NCI-H510A treated with DMSO at 0.1 percent for 48 hours (cell line): ENCODE measurements at regions not wholly inside any gene's neighbourhood (a gene's known extent, or its start where the extent isn't known, plus 50 kb on each side); places are given as distances from the start of the nearest gene placed in this dataset.

Experiments
- DNase-seq: peaks from one replicate; lab custom pipeline; 2025; lab: John Stamatoyannopoulos, UW

DNA sequence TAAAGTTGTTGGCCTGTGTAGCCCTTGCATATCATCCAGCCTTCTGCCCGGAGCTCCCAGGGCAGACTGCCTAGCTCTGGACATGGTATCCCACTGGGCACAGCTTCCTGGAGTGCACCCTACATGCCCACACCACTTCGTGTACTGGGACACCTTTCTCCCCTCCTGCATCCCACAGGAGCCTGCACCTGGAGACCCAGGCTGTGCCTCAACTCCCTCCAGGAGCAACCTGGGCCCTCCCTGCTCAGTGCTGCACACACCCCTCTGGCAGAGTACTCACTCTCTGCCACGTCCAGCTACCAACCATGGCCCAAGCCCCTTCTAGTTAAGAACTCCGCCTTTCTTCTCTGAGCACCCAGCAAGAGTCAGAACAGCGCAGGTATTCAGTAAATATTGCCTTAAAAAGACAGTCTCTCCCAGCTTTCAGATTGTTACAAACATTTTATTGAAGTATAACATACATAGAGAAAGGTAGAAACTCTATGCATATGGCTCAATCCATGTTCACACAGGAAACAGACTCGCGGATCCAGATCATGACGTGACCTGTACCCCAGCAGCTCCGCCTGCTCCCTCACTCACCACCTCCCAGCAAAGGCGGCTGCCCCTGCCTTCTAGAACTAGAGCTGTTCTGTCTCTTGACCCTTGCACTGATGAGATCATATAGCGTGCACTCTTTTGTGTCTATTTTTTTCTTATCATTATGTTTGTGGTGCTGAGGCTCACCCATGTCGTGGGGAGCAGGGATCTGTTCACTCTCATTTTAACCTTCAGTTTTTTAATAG, 98.4 kb upstream of the MYCN start:
- DNase-seq, result no peak

DNA sequence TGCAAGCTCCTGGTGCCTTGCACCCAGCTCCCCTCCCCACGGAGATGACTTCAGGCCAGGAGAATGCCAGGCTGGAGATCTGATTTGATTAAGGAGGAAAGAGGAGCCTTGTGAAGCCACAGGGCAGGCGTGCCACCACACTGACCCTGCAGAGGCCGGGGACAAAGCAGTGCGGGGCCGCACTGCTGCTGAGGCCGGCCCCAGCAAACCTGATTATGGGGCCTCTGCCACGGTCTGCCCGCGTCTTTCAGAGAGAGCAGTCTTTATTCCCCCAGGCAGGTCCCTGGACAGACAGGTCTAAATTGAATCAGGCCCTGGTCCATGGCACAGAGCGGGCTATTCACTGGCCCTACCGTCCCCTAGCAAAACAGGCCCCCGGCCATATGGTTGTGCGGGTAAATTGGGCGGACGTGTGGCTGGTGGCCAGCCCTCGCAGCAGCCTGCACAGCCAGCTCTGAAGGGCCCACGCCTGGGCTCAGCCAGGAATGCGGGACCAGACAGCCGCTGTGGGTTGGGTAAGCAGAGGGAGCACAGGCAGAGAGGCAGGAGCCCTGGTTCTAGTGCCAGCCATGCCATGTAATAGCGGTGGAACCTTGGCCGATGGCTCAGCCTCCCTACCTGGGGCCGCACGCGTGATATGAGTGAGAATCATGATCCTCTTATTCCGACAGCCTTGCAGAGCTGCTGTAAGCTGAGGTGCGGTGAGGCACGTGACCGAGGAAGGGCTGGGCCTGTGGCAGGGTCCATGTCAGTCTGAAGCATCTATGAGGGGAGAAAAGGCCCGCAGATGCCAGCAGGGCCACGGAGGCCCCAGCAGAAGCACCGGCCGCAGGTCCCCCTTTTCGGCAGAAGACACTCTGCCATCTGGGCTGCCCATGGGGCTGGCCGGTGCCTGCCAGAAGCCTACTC, 97.3 kb upstream of the MYCN start:
- DNase-seq, result no peak

DNA sequence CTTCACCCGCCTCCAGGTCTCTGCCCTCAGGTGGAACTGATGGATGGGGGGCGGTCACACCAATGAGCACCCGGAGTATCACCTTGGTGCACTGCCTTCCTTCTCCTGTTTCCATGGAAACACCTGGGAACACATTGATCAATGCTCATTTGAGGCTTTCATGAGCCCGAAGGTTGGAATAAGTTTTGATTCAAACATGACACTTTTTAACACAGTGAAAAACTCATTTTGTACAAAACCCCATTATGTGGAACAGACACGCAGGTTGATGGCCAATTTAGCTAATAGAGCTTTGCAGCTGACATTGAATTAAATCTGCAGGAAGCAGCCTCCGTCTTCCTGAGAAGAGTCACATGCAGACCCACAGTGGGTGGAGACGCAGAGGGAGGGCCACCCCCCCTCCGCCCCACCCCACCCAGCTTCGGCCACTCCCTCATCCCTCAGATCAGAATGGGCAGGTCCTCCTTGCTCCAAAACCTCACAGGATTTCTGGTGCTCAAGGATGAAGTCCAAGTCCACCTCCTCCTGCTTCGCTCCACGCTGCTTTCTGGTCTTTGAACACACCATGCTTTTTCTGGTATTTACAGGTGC, 96.0 kb upstream of the MYCN start:
- DNase-seq, result no peak

DNA sequence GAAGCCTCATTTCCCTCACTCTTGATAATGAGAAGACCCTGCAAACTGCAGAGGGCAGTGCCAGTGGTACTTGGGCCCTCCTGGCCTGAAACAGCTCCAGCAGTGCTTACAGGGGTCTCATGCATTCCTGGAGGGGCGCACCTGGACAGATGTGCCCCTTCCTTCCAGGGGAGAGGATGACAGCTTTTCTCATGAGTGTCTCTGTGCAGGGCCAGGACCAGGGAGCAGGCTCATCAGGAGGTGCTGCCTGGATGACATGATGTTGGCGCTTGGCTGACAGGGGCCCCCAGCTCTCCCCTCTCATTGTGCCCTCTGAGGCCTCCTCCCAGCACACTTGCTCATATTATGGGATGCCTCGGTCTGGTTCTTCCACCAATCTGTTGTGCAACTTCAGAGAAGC, 95.1 kb upstream of the MYCN start:
- no peak for DNase-seq

DNA sequence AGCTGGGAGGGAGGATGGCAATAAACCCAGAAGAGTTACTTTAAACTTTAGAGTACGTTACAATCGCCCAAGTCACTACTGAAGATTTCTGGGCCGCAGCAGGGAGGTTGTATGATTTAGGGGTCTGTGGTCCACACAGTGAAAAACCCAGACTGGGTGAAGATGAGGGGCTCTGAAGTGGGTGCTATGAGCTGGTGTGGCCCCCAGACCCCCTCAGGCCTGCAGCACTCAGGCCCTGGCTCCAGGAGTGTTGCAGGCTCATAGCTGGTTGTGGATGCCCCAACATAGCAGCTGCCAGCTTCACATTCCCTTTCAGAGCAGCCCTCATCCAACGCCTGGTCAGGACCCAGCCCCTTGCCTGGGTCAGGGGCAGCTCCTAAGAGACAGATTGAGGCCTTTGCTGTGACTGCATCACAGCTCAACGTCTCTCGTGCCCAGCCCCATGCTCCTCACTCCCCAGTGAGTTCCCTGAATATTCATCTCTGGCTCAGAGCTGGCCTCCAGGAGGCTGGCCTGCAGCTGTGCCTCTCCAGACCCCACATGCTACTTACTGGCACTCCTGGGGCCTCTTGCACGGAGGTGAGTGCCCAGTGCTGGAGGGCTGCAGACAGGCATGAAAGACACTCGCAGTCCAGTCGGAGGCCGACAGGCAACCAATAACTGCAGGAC, 94.5 kb upstream of the MYCN start:
- DNase-seq, result no peak

DNA sequence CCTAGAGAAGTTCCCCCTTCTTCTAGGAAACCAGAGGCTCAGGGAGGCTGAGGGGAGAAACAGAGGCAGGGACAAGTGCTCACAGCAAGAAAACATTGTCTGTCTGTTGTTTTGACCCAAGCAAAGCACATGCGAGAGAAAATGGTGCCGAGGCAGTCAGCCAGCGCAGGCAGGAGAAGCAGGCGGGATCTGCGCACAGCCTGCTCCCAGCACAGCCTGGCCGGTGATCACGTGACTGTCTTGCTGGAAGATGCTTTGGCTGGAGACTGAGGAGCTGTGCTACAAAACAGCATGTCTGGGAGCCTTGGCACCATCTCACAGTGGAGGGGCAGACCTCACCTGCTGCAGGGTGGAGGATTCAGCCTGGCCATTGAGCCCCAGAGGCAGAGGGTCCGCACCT, 93.7 kb upstream of the MYCN start:
- no peak for DNase-seq

DNA sequence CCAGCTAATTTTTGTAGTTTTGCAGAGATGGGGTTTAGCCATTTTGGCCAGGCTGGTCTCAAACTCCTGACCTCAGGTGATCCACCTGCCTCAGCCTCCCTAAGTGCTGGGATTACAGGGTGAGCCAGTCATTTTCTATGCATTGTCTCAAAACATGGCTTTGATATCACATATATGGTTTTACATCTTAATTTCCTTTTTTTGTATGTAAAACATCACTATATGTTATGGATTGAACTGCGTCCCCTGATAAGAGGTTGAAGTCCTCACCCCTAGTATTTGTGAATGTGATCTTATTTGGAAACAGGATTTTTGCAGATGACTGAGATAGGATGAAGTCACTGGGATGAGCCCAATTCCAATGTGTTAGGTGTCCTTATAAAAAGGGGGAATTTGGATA, 89.8 kb upstream of the MYCN start:
- DNase-seq, result no peak

DNA sequence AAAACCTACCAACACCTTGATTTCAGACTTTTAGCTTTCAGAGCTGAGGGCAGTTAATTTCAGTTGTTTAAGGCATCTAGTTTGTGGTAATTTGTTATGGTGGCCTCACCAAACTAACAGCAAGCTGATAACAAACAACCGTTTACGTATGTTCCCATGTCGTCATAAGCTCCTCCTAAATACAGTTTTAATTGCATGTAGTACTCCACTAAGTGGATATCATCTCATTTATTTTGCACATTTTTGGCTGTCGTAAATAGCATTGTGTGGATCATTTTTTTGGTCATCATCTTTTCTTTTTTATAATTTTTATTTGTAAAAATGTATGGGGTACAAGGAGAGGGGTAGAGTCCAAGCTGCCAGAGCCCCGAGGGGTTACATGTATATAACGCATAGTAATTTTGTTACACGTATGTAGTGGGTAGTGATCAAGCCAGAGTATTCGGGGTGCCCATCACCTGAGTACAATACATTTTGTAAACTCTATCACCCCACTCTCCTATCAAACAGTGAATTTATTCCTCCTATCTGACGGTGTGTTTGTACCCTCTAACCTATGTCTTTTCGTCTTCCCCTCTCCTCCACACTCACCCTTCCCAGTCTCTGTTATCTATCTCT, 89.2 kb upstream of the MYCN start:
- DNase-seq, result no peak

DNA sequence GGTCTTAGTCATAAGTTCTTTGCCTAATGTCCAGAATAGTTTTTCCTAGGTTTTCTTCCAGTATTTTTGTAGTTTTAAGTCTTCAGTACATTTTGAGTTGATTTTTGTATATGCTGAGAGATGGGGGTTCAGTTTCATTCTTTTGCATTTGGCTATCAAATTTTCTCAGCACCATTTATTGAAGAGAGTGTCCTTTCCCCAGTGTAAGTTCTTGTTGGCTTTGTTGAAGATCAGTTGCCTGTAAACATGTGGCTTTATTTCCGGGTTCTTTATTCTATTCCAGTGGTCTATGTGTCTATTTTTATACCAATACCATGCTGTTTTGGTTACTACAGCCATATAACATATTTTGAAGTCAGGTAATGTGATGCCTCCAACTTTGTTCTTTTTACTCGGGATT, 87.5 kb upstream of the MYCN start:
- no peak for DNase-seq

DNA sequence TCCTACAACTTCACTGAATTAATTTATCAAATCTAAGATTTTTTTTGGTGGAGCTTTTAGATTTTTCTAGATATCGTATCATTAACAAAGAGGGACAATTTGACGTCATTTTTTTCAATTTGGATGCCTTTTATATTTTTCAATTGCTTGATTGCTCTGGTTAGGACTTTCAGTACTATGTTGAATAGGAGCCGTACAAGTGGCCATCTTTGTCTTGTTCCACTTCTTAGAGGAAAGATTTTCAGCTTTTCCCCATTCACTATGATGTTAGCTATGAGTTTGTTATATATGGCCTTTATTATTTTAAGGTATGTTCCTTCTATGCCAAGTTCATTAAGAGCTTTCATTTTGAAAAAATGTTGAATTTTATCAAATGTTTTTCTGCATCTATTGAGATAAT, 86.4 kb upstream of the MYCN start:
- no peak for DNase-seq

DNA sequence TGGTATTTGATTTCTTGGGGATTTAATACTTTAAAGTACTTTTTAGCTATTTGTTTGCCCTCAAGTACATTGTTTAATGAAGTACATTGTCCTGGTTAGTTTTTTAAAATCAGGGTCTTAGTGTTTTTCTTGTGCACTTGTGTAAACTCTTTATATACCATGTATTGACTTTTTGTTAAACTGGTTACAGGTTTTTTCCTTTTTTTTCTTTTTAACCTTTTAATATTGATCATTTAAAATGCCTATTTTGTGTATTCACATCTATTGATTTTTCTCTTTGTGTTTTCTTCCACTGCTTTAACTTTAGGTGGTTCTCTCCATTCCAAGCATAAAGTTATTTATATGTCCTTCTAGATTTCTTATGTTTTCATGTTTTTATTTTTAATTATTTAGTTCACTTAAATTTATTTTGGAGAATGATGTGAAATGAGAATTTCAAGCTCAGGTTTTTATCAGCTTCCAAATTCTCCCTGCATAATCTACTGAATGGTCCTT, 84.5 kb upstream of the MYCN start:
- DNase-seq, result no peak

DNA sequence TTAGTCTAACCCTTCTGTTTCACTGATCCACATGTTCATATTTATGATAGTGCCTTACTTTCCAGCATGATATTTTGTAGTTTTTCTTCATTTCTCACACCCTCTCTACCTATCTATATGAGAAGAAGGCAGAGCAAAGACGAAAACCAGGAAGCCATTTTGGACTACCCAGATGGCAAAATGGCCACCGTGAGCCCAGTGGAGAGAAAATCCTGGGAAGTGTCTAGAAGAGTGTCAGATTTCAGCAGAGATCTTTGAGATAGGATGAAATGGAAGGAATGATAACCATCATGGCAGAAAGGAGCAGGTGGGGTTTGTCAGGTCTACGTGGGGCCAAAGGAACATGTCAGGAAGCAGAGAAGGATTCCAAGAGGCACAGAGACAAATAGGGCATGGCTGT, 84.0 kb upstream of the MYCN start:
- DNase-seq, result no peak

DNA sequence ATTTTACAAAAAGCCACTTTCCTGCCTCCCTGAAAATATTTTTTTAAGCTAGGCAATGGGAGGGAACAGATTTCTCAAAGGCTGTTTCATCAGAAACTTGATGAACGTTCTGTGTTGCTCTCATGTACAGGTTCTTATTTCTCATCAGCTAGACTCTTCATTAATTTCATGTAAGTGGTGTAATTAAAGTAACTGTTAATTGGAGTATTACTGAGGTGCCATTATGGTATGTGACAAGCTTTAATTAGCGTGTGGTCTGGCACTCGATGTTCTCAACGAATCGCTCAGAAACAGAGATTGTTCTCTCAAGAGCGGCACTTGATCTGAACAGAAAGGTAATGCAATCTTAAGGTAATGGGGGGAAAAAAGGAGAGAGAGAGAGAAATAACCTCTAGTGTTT, 81.9 kb upstream of the MYCN start:
- DNase-seq, result no peak

DNA sequence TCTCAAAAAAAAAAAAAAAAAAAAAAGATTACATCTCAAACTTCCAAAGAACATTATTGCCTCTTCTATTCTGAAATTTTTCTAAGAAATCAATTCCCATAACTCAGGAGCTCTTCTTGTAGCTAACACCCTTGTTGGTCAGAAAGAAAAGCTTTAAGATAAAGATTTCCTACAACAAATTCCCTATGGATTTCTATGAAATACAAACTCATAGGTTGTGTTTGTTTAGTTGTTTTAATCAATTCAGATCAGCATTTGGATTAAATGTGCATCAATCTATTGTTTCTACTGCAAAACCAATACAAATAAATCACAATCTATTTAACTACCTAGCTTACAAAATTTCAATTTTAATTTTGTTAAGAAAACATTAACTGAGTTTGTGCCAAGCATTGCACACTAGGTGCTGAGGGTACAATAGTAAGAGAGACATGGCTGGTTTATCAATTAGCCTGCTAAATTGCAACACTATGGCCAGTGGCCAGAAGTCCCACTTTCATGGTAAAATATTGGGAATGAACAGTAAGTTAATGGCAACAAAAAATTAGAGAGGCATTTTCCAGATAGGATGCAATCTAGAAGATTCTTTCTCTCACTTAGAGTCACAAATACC, 80.2 kb upstream of the MYCN start:
- no peak for DNase-seq

DNA sequence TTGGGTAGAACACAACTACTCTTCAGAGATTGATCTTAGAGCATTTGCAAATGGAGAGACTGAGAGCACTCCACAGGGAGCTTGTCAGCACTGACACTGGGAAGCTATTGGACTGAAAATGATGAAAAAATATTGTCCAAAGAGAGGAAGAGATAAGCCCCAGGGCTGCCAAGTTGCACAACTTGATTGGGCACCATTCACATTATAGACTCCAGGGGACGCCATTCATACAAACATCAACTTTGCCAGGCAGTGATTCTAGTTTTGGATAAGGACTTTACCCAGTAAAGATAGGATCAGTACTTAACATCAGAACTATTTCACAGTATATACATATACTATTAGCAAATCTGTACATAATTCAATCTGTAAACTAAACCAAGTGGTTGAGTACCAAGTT, 79.6 kb upstream of the MYCN start:
- no peak for DNase-seq

DNA sequence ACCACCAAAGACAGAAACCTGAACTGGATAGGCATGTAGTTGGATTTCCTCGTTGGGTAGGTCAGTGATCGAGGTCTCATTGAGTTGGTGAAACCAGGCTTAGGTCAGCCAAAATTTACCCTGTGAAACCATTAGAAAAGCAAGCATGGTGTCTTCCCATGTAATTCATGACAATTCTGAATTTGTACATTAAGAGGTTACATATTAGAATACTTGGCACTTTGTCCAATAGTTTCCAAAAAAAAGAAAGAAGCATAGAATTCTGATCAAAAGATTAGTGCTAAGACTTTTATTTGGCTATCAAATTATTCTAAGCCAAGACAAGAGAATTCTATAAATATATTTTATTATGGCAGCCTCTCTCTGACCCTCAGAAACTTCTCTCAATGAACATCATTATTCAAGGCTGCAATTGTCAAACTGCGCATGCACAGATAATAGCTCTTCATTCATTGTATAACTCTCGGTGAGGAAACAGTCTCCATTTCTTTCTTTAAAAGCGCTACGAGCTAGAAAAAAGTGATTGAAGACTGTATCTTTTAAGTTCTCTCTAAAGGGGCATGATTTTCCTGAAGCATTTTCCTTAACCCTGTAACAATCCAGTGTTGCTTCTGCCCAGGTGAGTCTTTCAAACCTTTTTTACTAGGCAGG, 79.1 kb upstream of the MYCN start:
- DNase-seq, result no peak

DNA sequence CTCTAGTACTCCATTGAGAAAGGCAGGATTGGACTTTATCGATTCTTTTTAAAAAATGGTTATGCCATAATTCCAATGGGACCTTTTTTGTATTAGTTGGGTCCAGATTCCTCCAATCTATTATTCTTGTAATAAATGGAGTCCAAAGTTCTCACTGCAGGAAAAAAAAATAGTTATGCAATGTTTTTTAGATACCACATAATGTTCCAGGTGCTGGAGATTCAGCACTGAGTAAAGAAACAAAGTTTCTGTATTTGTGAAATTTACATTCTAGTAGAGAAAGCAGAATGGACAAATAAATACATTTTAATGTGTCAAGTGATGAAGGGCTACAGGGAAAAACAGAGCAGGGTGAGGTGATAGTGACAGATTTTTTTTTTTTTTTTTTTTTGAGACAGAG, 78.5 kb upstream of the MYCN start:
- DNase-seq, result no peak

DNA sequence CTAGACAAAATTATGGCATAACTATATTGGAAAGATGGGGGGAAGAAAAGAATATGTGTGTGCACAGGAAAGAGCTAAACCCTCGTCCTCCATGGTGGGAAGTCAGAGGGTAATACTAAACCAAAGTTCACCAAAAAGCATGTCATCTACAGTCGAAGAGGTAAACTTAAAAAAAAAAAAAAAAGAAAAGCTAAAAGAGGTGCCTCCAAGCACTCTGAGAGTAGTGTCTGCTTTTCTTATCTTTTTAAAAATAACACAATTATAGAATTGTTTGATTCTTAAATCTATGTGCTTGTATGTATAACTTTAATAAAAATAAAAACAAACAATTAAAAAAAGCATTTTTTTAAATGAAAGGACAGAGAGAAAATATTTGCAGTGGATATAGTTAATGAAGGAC, 77.3 kb upstream of the MYCN start:
- DNase-seq, result no peak

DNA sequence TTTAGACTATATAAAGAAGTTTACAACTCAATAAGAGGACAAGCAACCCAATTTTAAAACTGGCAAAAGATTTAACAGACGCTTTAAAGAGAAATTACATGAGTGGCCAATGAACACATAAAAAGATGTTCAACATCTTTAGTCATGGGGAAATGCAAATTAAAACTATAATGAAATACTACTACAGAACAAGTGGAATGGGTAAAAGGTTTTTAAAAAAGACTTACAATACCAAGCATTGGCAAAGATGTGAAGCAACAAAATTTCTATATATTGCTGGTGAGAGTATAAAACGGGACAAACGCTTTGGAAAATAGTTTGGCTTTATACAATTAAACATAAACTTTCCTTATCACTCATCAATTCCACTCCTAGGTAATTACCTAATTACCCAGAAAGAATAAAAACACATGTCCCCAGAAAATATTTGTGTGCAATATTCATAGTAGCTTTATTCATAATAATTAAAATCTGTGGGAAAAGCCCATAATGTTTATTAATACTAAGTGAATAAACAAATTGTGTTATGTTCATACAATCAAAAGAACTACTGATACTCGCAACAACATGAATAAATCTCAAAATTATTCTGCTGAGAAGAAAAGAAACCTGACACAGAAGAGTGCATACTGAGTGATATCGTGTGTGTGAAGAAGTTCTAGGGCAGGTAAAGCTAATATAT, 76.7 kb upstream of the MYCN start:
- no peak for DNase-seq

DNA sequence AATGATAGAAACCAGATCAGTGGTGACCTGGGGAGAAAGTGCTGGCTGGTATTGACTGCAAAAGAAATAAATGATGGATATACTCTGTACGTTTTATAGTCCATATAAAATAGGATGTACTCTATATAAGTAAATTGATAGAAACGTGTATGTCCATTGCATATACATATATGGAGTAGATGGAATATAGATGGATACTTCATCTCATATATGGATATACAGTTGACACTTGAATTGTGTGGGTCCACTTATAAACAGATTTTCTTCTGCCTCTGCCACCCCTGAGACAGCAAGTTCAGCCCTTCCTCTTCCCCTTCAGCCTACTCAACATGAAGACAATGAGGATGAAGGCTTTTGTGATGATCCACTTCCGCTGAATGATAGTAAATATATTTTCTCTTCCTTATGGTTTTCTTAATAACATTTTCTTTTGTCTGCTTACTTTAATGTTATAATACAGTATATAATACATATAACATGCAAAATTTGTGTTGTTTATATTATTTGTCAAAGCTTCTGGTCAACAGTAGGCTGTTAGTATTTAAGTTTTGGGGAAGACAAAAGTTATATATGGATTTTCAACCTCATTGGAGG, 76.1 kb upstream of the MYCN start:
- DNase-seq, result no peak
